Osteocyte (in vitro differentiated cells): ENCODE measurements at regions not wholly inside any gene's neighbourhood (a gene's known extent, or its start where the extent isn't known, plus 50 kb on each side); places are given as distances from the start of the nearest gene placed in this dataset.

ENCODE experiments used
- DNase-seq: peaks from one replicate; pipeline ENCODE4 v3.0.0; 2021; ENCODE audit warnings: mixed read lengths; ENCODE audit not compliant: unreplicated experiment; ENCODE audit errors: extremely low spot score
- H3K27ac Mint-ChIP-seq: one replicate; pipeline ENCODE4 v1.8.0; 2021; ENCODE audit warnings: mild to moderate bottlenecking, mixed read lengths; ENCODE audit not compliant: unreplicated experiment
- H3K27me3 Mint-ChIP-seq: one replicate; pipeline ENCODE4 v1.8.0; 2021; ENCODE audit warnings: mixed read lengths; ENCODE audit not compliant: unreplicated experiment
- H3K36me3 Mint-ChIP-seq: one replicate; pipeline ENCODE4 v1.8.0; 2021; ENCODE audit warnings: mixed read lengths; ENCODE audit not compliant: unreplicated experiment
- H3K4me1 Mint-ChIP-seq: one replicate; pipeline ENCODE4 v1.8.0; 2021; ENCODE audit warnings: mixed read lengths; ENCODE audit not compliant: unreplicated experiment
- H3K4me3 Mint-ChIP-seq: one replicate; pipeline ENCODE4 v1.8.0; 2021; ENCODE audit warnings: mild to moderate bottlenecking, moderate library complexity, mixed read lengths; ENCODE audit not compliant: unreplicated experiment
- H3K9me3 Mint-ChIP-seq: one replicate; pipeline ENCODE4 v1.8.0; 2021; ENCODE audit warnings: mixed read lengths; ENCODE audit not compliant: unreplicated experiment
- CTCF ChIP-seq: fragments of 200-600 bp; sonication (generic); IDR thresholded peaks from 2 replicates; pipeline ENCODE4 v1.5.0; 2021; ENCODE audit warnings: antibody characterized with exemption, mild to moderate bottlenecking, moderate library complexity

GRCh38 chr13:70366720-70367119 lies 258.5 kb upstream of the KLHL1 start:
- Mint-ChIP-seq H3K36me3 (no peaks in the 10 kb centered on the region), H3K9me3 (no peaks in the 10 kb centered on the region), H3K27ac (no peak overlapping the region), H3K4me1 (no peaks in the 10 kb centered on the region), H3K27me3 (no peaks in the 10 kb centered on the region), H3K4me3 (no peak overlapping the region)
- no peak for DNase-seq
- no peak for TF ChIP-seq CTCF

GRCh38 chr13:70363991-70364390 lies 255.7 kb upstream of the KLHL1 start:
- no peaks in the 10 kb centered on the region for H3K4me1 Mint-ChIP-seq
- no peak for TF ChIP-seq CTCF
- H3K27ac Mint-ChIP-seq: no peak overlapping the region
- no peaks in the 10 kb centered on the region for H3K9me3 Mint-ChIP-seq
- DNase-seq: no peak
- no peak overlapping the region for H3K4me3 Mint-ChIP-seq
- peaks cover under 1% of the 10 kb centered on the region for H3K27me3 Mint-ChIP-seq
- no peaks in the 10 kb centered on the region for H3K36me3 Mint-ChIP-seq

GRCh38 chr13:70362820-70363570 lies 254.7 kb upstream of the KLHL1 start:
- H3K36me3 Mint-ChIP-seq: no peaks in the 10 kb centered on the region
- no peak for TF ChIP-seq CTCF
- H3K27ac Mint-ChIP-seq: no peak overlapping the region
- no peaks in the 10 kb centered on the region for H3K4me1 Mint-ChIP-seq
- H3K4me3 Mint-ChIP-seq: no peak overlapping the region
- H3K9me3 Mint-ChIP-seq: no peaks in the 10 kb centered on the region
- H3K27me3 Mint-ChIP-seq: peaks cover 6% of the 10 kb centered on the region
- DNase-seq: no peak

GRCh38 chr13:70357031-70357430 lies 248.8 kb upstream of the KLHL1 start:
- TF ChIP-seq CTCF: no peak
- Mint-ChIP-seq H3K9me3 (no peaks in the 10 kb centered on the region), H3K27me3 (peaks cover 6% of the 10 kb centered on the region), H3K36me3 (no peaks in the 10 kb centered on the region), H3K27ac (no peak overlapping the region), H3K4me1 (no peaks in the 10 kb centered on the region), H3K4me3 (no peak overlapping the region)
- no peak for DNase-seq

GRCh38 chr13:70353096-70353495 lies 244.8 kb upstream of the KLHL1 start:
- no peak overlapping the region for H3K4me3 Mint-ChIP-seq
- H3K27me3 Mint-ChIP-seq: peaks cover 4% of the 10 kb centered on the region
- no peak for TF ChIP-seq CTCF
- H3K36me3 Mint-ChIP-seq: no peaks in the 10 kb centered on the region
- H3K27ac Mint-ChIP-seq: no peak overlapping the region
- DNase-seq: no peak
- no peaks in the 10 kb centered on the region for H3K9me3 Mint-ChIP-seq
- H3K4me1 Mint-ChIP-seq: no peaks in the 10 kb centered on the region
